Karpas-422 (cell line): ENCODE measurements at regions not wholly inside any gene's neighbourhood (a gene's known extent, or its start where the extent isn't known, plus 50 kb on each side); places are given as distances from the start of the nearest gene placed in this dataset.

ENCODE experiments used
- DNase-seq: peaks from one replicate; pipeline ENCODE4 v3.0.0-alpha.2; 2015
- H2AFZ ChIP-seq: fragments of 200-600 bp; sonication (generic); 2 replicates; pipeline ENCODE4 v1.6.1; 2014; ENCODE audit warnings: antibody characterized with exemption, low read length, mixed read lengths
- H3K27ac ChIP-seq: fragments of 200-600 bp; sonication (generic); 2 replicates; pipeline ENCODE4 v1.5.1; 2014; ENCODE audit warnings: mild to moderate bottlenecking, low read length, moderate library complexity
- H3K27me3 ChIP-seq: fragments of 200-600 bp; sonication (generic); 2 replicates; pipeline ENCODE4 v1.6.1; 2014; ENCODE audit warnings: low read length, mixed read lengths
- H3K36me3 ChIP-seq: fragments of 200-600 bp; sonication (generic); 2 replicates; pipeline ENCODE4 v1.6.1; 2014; ENCODE audit warnings: low read length, mixed read lengths; ENCODE audit not compliant: insufficient read depth
- H3K4me1 ChIP-seq: fragments of 200-600 bp; sonication (generic); 2 replicates; pipeline ENCODE4 v1.6.1; 2014; ENCODE audit warnings: mild to moderate bottlenecking, low read length, mixed read lengths
- H3K4me2 ChIP-seq: fragments of 200-600 bp; sonication (generic); 2 replicates; pipeline ENCODE4 v1.6.1; 2014; ENCODE audit warnings: low read length, low read depth, mild to moderate bottlenecking; ENCODE audit not compliant: poor library complexity, severe bottlenecking
- H3K4me3 ChIP-seq: fragments of 200-600 bp; sonication (generic); 2 replicates; pipeline ENCODE4 v1.5.1; 2014; ENCODE audit warnings: mild to moderate bottlenecking, antibody characterized with exemption, low read length, mixed read lengths
- H3K79me2 ChIP-seq: fragments of 200-600 bp; sonication (generic); 2 replicates; pipeline ENCODE4 v1.6.1; 2014; ENCODE audit warnings: mild to moderate bottlenecking, low read length, mixed read lengths
- H3K9ac ChIP-seq: fragments of 200-600 bp; sonication (generic); 2 replicates; pipeline ENCODE4 v1.6.0; 2014; ENCODE audit warnings: low read length
- H3K9me2 ChIP-seq: fragments of 200-600 bp; sonication (generic), shearing (Covaris generic); replicated peaks from 2 replicates; pipeline ENCODE4 v1.6.0; 2014; ENCODE audit warnings: mild to moderate bottlenecking, low read length, moderate library complexity; ENCODE audit not compliant: insufficient read depth
- H3K9me3 ChIP-seq: fragments of 300-700, 200-600 bp; sonication (generic); 2 replicates; pipeline ENCODE4 v1.6.1; 2014; ENCODE audit warnings: low read length, mixed read lengths
- H4K20me1 ChIP-seq: fragments of 200-600 bp; sonication (generic); 2 replicates; pipeline ENCODE4 v1.6.1; 2014; ENCODE audit warnings: mild to moderate bottlenecking, antibody characterized with exemption, low read length, low read depth; ENCODE audit not compliant: insufficient read depth

GRCh38 chr7:112638675-112639400 lies 151.4 kb downstream of the TMEM168 start:
- no peak overlapping the region for H3K27ac ChIP-seq
- H3K9me2 ChIP-seq = no peaks in the 10 kb centered on the region
- no peak for DNase-seq
- no peaks in the 10 kb centered on the region for H3K27me3 ChIP-seq
- H3K4me1 ChIP-seq = no peaks in the 10 kb centered on the region
- H4K20me1 ChIP-seq = no peaks in the 10 kb centered on the region
- no peak overlapping the region for H3K4me3 ChIP-seq
- H3K36me3 ChIP-seq = no peaks in the 10 kb centered on the region
- no peak overlapping the region for H3K9ac ChIP-seq
- no peaks in the 10 kb centered on the region for H3K9me3 ChIP-seq
- no peaks in the 10 kb centered on the region for H3K79me2 ChIP-seq
- H3K4me2 ChIP-seq = no peak overlapping the region
- no peak overlapping the region for H2AFZ ChIP-seq

GRCh38 chr7:112640685-112641084 lies 149.5 kb downstream of the TMEM168 start:
- Histone ChIP-seq H3K9me2 (no peaks in the 10 kb centered on the region), H3K4me2 (no peak overlapping the region), H2AFZ (no peak overlapping the region), H4K20me1 (no peaks in the 10 kb centered on the region), H3K9ac (no peak overlapping the region), H3K36me3 (no peaks in the 10 kb centered on the region), H3K4me3 (no peak overlapping the region), H3K9me3 (no peaks in the 10 kb centered on the region), H3K27ac (no peak overlapping the region), H3K4me1 (no peaks in the 10 kb centered on the region), H3K27me3 (no peaks in the 10 kb centered on the region), H3K79me2 (no peaks in the 10 kb centered on the region)
- DNase-seq = no peak

DNA sequence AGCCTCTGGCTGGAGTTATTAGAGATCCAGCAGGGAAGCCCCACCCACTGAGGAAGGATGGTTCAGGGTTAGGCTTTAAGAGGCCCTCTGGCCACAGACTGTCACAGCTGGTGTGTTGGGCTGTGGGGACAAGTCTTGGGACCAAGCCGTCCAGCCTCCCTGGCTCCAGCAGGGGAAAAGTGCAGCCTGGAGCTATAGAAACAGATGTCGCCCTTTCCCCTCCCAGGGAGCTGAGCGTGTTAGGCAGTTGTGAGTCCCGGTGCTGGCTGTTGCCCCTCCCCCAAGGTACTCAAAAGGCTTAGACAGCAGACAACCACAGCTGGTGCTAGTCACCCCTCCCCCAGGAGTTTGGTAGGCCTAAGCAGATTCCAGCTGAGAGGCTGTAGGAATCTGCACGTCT lies 143.4 kb downstream of the TMEM168 start:
- no peaks in the 10 kb centered on the region for H3K4me1 ChIP-seq
- H3K27me3 ChIP-seq = no peaks in the 10 kb centered on the region
- H3K9ac ChIP-seq = no peak overlapping the region
- no peak overlapping the region for H3K27ac ChIP-seq
- H4K20me1 ChIP-seq = no peaks in the 10 kb centered on the region
- H3K9me2 ChIP-seq = no peaks in the 10 kb centered on the region
- no peak overlapping the region for H3K4me3 ChIP-seq
- H3K9me3 ChIP-seq = no peaks in the 10 kb centered on the region
- no peaks in the 10 kb centered on the region for H3K79me2 ChIP-seq
- DNase-seq = no peak
- no peak overlapping the region for H2AFZ ChIP-seq
- H3K4me2 ChIP-seq = no peak overlapping the region
- H3K36me3 ChIP-seq = no peaks in the 10 kb centered on the region

DNA sequence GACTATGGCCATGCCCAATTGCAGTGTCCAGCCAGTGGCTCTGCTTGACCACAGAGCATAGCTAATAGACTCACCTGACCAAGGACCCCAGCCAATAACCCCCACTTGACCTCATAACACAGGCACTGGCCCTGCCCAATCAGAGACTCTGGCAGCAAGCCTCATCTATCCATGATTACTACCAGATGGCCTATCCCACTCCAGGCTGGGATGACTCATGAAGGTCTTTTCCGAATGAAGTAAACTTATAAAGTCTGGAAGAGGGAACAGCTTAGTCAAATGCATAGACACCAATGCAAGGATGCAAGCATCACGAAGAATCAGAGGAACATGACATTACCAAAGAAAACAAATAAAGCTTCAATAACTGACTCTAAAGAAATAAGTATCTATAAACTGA lies 141.4 kb downstream of the TMEM168 start:
- Histone ChIP-seq H3K36me3 (no peaks in the 10 kb centered on the region), H3K27ac (no peak overlapping the region), H3K4me3 (no peak overlapping the region), H3K79me2 (no peaks in the 10 kb centered on the region), H2AFZ (no peak overlapping the region), H4K20me1 (no peaks in the 10 kb centered on the region), H3K9me2 (no peaks in the 10 kb centered on the region), H3K4me1 (no peaks in the 10 kb centered on the region), H3K9ac (no peak overlapping the region), H3K4me2 (no peak overlapping the region), H3K27me3 (no peaks in the 10 kb centered on the region), H3K9me3 (no peaks in the 10 kb centered on the region)
- DNase-seq = no peak

GRCh38 chr7:112649560-112649959 lies 140.6 kb downstream of the TMEM168 start:
- no peak overlapping the region for H3K4me2 ChIP-seq
- no peak overlapping the region for H2AFZ ChIP-seq
- DNase-seq = no peak
- no peak overlapping the region for H3K27ac ChIP-seq
- no peaks in the 10 kb centered on the region for H3K27me3 ChIP-seq
- no peaks in the 10 kb centered on the region for H3K9me2 ChIP-seq
- no peaks in the 10 kb centered on the region for H3K36me3 ChIP-seq
- H3K4me3 ChIP-seq = no peak overlapping the region
- no peaks in the 10 kb centered on the region for H3K4me1 ChIP-seq
- no peaks in the 10 kb centered on the region for H4K20me1 ChIP-seq
- H3K79me2 ChIP-seq = no peaks in the 10 kb centered on the region
- H3K9ac ChIP-seq = no peak overlapping the region
- H3K9me3 ChIP-seq = no peaks in the 10 kb centered on the region

DNA sequence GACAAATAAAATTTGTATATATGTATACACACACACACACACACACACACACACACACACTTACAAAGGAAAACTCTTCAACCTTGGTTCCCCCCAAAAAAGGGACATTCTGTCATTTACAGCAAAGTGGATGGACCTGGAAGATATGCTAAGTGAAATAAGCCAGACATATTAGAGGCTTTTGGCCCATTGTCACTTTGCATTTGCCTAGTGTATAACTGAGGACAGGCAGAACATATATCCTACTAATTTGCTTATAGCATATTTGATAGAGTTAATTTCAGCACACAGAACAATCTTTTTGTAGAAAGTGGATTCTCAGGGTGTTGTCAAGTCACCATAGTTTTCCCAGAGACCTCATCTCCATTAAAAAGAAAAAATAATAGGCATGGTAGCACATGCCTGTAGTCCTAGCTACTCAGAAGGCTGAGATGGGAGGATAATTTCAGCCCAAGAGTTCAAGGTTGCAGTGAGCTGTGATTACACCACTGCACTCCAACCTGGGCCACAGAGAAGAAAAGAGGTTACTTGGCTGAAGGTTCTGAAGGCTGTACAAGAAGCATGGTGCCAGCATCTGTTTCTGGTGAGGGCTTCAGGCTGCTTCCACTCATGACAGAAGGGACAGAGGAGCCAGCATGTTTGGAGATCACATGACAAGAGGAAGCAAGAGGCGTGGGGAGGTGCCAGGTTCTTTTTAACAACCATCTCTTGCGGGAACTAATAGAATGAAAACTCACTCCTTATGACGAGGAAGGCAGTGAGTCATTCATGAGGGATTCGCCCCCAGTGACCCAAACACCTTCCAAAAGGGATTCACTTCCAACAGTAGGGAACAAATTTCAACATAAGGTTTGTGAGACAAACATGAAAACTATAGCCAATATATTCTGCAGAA lies 135.6 kb downstream of the TMEM168 start:
- no peak overlapping the region for H2AFZ ChIP-seq

DNA sequence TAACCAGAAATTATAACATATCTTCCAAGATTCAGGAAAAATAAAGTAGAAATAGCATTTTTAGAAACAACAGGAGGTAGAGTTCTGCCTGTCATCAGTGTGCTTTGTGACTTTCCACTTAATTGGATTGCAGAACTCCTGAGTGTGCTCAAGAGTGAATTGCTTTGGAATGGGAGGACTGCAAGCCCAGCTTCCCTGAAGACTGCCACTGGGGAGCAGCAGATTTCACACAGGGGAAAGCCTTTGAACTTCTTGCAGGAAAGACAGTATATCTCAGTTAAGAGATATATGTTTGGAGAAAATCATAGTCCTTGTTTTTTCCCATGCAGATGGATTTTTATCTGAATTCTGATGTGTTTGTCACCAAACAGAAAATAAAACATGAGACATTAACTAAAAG lies 124.5 kb downstream of the TMEM168 start:
- Histone ChIP-seq H3K9me2 (no peaks in the 10 kb centered on the region), H3K4me1 (no peaks in the 10 kb centered on the region), H2AFZ (no peak overlapping the region), H3K36me3 (no peaks in the 10 kb centered on the region), H3K79me2 (no peaks in the 10 kb centered on the region), H3K4me2 (no peak overlapping the region), H3K9ac (no peak overlapping the region), H3K9me3 (no peaks in the 10 kb centered on the region), H4K20me1 (no peaks in the 10 kb centered on the region), H3K4me3 (no peak overlapping the region), H3K27me3 (no peaks in the 10 kb centered on the region), H3K27ac (no peak overlapping the region)
- DNase-seq = no peak

More for the DNA sequence above, 135.6 kb downstream of the TMEM168 start:
- Histone ChIP-seq H3K9ac (no peak overlapping the region), H3K36me3 (no peaks in the 10 kb centered on the region), H3K4me3 (no peak overlapping the region), H3K4me1 (no peaks in the 10 kb centered on the region), H3K27ac (no peak overlapping the region), H3K9me3 (no peaks in the 10 kb centered on the region), H3K79me2 (no peaks in the 10 kb centered on the region), H3K9me2 (no peaks in the 10 kb centered on the region), H3K27me3 (no peaks in the 10 kb centered on the region), H4K20me1 (no peaks in the 10 kb centered on the region), H3K4me2 (no peak overlapping the region)
- DNase-seq = no peak

- no peaks in the 10 kb centered on the region for H4K20me1 ChIP-seq
- no peaks in the 10 kb centered on the region for H3K79me2 ChIP-seq
- no peak overlapping the region for H3K4me3 ChIP-seq
- no peak overlapping the region for H3K27ac ChIP-seq
- DNase-seq = no peak
- no peaks in the 10 kb centered on the region for H3K9me3 ChIP-seq
- no peak overlapping the region for H3K4me2 ChIP-seq
- H3K9ac ChIP-seq = no peak overlapping the region
- no peak overlapping the region for H2AFZ ChIP-seq
- H3K27me3 ChIP-seq = no peaks in the 10 kb centered on the region
- no peaks in the 10 kb centered on the region for H3K9me2 ChIP-seq
- no peaks in the 10 kb centered on the region for H3K4me1 ChIP-seq
- H3K36me3 ChIP-seq = no peaks in the 10 kb centered on the region
Measured at GRCh38 chr7:112668561-112668960, 121.6 kb downstream of the TMEM168 start.
